GM12872 (cell line): ENCODE measurements at regions not wholly inside any gene's neighbourhood (a gene's known extent, or its start where the extent isn't known, plus 50 kb on each side); places are given as distances from the start of the nearest gene placed in this dataset.

ENCODE experiments used
- CTCF ChIP-seq: IDR thresholded peaks from 3 replicates; pipeline ENCODE4 v1.5.1; 2011; ENCODE audit warnings: low read depth, mild to moderate bottlenecking, low read length, moderate library complexity; ENCODE audit not compliant: insufficient read depth

DNA sequence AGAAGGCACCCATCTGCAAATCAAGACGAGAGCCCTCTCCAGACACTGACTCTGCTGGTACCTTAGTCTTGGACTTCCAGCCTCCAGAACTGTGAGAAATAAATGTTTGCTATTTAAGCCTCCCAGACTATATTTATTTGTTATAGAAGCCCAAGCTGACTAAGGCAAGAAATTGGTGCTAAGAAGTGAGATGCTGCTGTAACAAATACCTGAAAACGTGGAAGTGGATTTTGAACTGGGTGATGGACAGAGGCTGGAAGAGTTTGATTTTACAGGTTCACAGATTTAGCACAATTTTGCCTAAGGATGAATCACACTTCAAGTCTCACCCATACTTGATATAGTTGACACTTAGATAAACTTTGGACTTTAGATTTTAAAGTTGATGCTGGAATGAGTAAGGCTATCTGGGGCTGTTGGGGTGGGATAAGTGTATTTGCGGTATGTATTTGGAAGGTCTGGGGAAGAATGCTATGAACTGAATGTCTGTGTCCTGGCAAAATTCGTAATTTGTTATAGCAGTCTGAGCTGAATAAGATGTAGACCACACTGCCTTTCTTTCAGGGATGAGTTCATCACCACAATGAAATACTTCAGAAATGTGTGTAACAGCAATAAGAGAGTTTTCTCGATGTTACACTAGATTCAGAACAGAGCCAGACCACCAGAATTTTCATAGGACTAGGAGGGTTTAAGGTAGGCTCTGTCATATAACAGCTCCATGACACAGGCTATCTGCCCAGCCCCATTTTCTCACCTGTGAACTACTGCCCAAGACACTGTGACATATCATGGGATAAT, 120.5 kb upstream of the LMCD1 start:
- TF ChIP-seq CTCF = no peak

DNA sequence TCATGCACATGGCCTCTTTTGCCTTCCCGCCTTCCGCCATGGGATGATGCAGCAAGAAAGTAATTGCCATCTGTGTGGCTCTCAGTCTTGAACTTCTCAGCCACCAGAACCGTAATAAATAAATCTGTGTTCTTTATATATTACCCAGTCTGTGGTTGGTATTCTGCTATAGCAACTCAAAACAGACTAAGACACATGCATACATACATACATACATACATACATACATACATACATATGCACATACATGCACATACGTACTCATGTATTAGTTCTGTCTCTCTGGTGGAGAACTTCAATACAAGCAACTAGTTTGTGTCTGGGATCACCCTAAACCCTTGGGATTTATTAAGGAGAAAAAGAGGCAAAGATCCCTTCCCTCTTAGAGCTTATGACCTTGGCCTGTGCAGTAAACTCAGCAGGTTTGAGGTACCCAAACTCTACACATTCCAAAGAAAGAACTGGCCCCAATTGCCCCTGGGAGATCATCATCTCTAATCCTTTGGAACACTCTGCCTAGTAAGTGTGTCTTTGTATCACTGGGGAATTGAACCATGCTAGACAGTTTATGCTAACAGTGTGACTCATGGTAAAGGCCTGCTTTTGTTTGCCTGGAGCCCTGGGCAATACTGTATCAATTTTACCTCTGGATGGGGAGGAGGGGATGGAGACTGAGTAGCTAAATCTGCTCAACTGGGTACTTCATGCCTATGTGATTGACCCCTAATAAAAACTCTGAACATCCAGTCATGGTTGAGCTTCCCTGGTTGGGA, 115.6 kb upstream of the LMCD1 start:
- TF ChIP-seq CTCF = no peak

DNA sequence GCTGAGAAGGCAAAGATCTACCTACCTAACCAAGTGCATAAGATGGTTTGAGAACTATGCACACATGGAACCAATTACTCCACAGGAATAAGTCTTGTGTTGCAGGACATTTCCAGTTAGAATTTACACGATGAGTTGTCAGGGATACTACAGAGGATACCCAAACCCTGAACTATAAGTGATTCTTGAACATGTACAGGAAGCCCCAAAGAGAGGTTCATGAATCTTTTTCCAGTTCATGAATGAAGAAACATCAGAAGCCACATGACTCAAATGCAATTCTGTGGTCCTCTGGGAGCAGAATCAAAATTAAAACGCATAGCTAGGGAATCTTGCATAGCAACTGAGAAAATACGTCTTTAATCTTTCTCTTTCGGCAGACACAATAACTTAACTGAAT, 114.1 kb upstream of the LMCD1 start:
- no peak for TF ChIP-seq CTCF

- no peak for TF ChIP-seq CTCF
Observed at GRCh38 chr3:8399686-8400085, 101.9 kb upstream of the LMCD1 start.

DNA sequence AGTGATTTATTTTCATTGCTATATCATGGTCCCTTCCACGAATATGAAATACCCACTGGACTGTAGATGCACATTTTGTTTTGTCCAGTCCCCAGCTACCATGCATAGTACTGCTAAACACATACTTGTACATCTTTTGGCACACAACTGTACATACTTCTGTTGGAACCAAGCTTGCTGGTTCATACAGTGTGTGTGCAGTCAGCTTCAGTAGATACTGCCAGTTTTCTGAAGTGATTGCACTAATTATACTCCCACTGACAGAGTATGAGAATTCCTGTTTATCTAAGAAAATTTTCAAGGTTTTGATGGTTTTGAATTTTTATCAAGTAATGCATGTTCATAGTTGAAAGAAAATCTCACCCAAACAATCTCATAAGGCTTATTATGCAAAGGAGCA, 100.7 kb upstream of the LMCD1 start:
- TF ChIP-seq CTCF = no peak

DNA sequence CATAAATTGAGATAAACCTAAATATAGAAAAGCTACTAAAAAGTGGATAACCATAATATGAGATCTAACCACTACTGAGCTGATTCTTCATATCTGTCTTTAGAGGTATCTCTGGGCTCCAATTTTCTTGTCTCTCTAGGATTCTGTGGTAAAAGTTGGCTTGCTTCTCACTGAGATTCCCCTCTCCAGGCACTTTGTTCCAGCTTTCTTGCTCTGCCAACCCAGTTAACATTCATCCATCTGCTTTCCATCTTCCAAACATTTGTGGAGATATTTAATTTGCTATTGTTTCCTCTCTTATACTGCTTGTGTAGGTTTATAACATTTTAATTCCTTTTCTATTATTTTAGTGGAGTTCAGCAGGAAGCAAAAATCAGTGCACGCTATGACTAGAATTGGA, 97.6 kb upstream of the LMCD1 start:
- TF ChIP-seq CTCF = no peak

GRCh38 chr3:8405144-8405543, 96.5 kb upstream of the LMCD1 start:
- no peak for TF ChIP-seq CTCF
